GM19043 (cell line): ENCODE measurements at regions not wholly inside any gene's neighbourhood (a gene's known extent, or its start where the extent isn't known, plus 50 kb on each side); places are given as distances from the start of the nearest gene placed in this dataset.
A peak's percentile ranks its signal among the peaks of the same experiment; 100 is the strongest.

Experiments used
- ATAC-seq: cut with Tn5 transposase; IDR thresholded peaks from one replicate; pipeline ENCODE4 v1.9.1; 2021; ENCODE audit warnings: low read depth; ENCODE audit not compliant: unreplicated experiment

GRCh38 chr7:25886387-25887240, 265.4 kb upstream of the NFE2L3 start:
- ATAC-seq: no peak

DNA sequence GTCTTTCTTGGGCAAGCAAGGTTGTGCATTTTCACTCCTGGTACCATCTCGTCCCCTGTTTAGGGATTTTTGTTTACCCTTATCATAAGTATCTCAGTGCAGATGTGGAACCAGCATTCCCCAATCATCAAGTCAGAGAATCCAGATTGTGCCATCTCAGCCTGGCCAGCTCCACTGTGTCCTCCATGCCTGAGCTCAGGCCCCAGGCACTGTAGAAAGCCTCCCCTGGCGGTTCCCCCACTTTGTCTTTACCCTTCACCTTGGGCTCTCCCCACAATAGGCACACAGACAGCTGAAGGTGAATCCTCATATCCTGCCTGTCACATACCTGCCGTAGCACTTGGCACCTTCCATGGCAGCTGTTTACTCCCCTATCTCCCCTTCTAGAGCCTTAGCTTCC, 264.7 kb upstream of the NFE2L3 start:
- no peak for ATAC-seq

DNA sequence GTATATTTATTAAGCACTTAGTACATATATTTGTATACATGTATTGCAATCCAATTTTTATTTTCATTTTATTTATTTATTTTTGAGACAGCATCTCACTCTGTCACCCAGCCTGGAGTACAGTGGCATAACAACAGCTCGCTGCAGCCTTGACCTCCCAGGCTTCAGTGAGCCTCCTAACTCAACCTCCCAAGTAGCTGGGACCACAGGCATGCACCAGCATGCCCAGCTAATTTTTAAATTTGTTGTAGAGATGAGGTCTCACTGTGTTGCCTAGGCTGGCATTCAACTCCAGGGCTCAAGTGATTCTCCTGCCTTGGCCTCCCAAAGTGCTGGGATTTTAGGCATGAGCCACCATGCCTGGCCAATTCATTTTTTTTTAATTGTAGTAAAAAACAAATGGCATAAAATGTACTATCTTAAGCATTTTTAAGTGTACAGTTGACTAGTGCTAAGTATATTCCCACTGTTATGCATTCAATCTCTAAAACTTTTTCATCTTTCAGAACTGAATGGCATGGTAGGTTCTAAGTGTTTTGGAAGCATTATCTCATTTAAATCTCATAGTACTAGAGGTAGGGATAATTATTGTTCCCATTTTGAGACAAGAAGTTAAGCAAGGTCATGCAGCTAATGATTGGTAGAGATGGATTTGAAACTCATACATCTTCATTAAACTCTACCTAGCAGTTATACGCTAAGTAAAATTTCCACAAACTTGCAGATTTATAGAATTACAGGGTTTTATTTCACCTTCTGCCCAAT, 264.0 kb upstream of the NFE2L3 start:
- no peak for ATAC-seq

DNA sequence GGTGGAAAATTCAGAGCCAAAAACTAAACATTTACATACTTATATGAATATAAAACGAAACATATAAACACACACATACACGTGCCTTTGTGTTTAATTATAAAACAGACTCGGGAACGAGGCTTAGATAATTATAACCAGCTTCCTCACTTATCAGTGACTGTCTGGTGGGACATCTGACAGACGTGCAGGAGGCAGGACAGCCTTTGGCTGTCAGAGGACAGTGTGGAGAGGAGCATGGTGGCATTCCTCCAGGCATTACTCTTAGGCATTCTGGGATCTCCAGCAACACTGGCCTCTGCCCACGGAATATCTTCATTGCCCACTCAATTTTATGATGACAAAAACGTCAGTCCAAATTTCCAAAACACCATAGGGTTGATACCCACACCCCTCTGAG, 262.2 kb upstream of the NFE2L3 start:
- no peak for ATAC-seq

GRCh38 chr7:25891591-25891990, 260.4 kb upstream of the NFE2L3 start:
- ATAC-seq: no peak

DNA sequence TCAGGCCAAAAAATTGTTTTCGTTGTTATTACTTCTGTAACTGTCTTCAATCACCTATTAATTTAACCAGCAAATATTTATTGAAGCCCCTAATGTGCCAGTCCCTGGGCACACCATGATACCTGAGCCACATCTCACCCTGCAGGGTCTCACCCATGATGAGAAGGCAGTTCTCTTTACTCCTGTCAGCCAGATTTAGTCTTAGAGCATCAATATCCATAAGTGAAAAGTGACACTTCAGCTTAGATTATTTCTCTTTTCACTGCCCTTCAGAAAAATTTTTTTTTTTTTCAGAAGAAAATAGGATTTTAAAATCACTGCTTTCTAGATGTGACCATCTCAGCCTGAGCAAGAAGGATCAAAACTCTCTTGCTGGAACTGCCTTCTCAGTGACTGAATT, 258.6 kb upstream of the NFE2L3 start:
- no peak for ATAC-seq

GRCh38 chr7:25894002-25894901, 257.7 kb upstream of the NFE2L3 start:
- peak; percentile 60 for ATAC-seq

- ATAC-seq: peak; percentile 54
These were observed 256.9 kb upstream of the NFE2L3 start for GRCh38 chr7:25894902-25895791.

GRCh38 chr7:25895792-25896171, 256.2 kb upstream of the NFE2L3 start:
- no peak for ATAC-seq

DNA sequence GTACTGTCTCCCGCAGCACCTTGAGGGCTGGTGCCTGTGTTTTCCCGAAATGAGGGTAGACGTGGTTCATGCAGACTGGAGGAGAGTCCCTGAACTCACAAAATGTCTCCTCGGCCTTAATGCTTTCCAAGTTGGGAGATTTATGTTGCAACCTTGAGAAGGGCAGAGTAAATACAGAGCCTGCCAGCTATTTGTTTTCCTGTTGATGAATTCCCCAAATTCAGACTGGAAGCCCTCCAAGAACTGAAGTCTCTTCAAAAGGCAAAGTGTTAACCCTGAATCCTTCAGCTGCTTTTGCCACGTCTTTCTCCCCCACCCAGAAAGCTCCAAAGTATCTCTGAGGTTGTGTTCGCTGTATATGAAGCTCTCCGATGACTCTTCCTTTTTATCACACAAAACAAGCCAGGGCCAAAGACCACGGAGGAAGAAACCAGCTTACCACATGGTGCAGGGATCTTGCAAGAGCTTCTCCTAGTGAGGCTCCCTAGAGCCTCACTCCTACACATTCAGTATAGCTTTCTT, 254.7 kb upstream of the NFE2L3 start:
- no peak for ATAC-seq

- ATAC-seq: no peak
These were observed 251.8 kb upstream of the NFE2L3 start for GRCh38 chr7:25900245-25900644.

- ATAC-seq: no peak
These were observed 251.1 kb upstream of the NFE2L3 start for GRCh38 chr7:25900877-25901276.

DNA sequence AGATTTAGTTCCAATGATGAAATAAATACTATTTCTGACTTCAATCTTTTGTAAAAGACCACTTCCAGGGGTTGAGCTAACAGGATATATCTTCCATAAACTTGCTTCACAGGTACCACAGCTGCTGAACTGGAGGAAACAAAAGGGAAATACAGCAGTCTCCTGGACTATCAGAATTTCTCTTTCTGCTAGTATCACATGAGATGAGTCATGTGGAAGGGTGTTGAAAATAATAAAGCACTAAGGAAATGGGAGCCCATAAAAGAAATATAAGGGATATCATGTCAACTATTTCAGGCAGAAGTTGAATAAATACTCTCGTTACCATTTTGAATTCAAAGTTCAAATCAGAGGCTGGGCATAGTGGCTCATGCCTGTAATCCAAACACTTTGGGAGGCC, 250.3 kb upstream of the NFE2L3 start:
- ATAC-seq: no peak

- no peak for ATAC-seq
These were observed 246.0 kb upstream of the NFE2L3 start for GRCh38 chr7:25906003-25906402.

DNA sequence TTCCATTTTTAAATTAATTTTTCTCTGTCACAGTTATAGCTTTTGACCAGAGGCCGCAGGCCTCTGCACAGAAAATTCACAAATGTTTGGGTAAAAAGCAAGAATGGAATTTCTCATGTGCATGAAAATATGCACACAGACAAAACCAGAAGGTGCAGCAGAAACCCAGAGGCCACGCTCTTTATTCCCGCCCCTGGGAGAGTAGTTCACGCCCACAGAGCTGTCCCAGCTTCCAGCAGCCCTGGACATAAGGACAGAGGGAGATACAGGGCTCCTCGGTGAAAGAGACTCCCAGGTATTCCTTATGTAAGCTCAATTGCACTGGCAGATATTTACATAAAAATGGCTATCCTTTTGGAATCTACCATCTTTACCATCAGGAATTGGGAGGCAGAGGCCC, 245.2 kb upstream of the NFE2L3 start:
- ATAC-seq: no peak

DNA sequence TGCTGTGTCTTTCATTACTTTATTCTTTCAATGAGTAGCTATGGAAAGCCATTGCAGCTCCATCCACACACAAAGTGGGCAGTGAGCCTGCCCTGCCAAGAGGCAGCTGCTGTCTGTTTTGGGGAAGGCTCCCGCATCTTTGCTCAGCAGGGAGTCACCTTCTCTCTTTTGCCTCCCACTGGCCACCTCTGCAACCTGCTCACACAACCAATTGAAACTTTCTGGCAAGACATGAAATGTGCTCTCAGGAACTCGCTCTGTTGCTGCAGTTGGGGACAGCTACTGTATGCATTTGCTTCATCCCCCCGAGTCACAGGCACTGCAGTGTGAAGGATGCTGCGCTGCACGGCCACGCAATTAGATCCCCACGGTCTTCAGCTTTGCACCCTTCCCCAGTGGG, 244.8 kb upstream of the NFE2L3 start:
- ATAC-seq: no peak

- no peak for ATAC-seq
These were observed 244.3 kb upstream of the NFE2L3 start for GRCh38 chr7:25907731-25908130.

GRCh38 chr7:25908154-25908949, 243.6 kb upstream of the NFE2L3 start:
- no peak for ATAC-seq
